Fibroblast of the aortic adventitia (primary cell): ENCODE measurements at regions not wholly inside any gene's neighbourhood (a gene's known extent, or its start where the extent isn't known, plus 50 kb on each side); places are given as distances from the start of the nearest gene placed in this dataset.

Experiments
- DNase-seq: peaks from one replicate; pipeline ENCODE4 v3.0.0-alpha.2; 2010; ENCODE audit warnings: low read depth
- H3K4me3 ChIP-seq: 2 replicates; pipeline ENCODE4 v1.5.1; 2011; ENCODE audit warnings: low read depth, mild to moderate bottlenecking, control low read depth, low read length, moderate library complexity
- TF ChIP-seq, protein P1 (sequence below): IDR thresholded peaks from 2 replicates; pipeline ENCODE4 v1.5.1; 2011; ENCODE audit warnings: mild to moderate bottlenecking, low read length, control low read depth, inconsistent platforms; ENCODE audit not compliant: insufficient read depth

DNA sequence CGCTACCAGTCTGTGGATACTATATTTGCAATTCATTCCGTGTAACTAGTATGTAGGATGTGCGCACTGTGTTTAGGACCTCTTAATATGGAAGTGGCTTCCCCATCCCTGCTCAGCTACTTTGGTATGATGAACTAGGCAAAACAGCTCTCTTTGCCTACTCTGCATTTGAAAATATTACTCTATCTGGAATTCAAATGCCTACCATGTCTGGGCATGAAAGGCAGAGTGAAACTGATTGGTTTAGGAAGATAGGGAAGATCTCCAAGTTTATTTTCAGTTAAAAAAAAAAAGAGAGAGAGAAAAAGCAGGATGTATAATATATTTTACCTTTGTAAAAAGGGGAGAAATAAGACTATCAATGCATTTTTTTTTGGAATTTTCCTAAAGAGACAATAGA lies 74.1 kb upstream of the ELL2 start:
- H3K4me3 ChIP-seq, result no peak overlapping the region
- DNase-seq, result no peak
- TF ChIP-seq, protein P1, sequence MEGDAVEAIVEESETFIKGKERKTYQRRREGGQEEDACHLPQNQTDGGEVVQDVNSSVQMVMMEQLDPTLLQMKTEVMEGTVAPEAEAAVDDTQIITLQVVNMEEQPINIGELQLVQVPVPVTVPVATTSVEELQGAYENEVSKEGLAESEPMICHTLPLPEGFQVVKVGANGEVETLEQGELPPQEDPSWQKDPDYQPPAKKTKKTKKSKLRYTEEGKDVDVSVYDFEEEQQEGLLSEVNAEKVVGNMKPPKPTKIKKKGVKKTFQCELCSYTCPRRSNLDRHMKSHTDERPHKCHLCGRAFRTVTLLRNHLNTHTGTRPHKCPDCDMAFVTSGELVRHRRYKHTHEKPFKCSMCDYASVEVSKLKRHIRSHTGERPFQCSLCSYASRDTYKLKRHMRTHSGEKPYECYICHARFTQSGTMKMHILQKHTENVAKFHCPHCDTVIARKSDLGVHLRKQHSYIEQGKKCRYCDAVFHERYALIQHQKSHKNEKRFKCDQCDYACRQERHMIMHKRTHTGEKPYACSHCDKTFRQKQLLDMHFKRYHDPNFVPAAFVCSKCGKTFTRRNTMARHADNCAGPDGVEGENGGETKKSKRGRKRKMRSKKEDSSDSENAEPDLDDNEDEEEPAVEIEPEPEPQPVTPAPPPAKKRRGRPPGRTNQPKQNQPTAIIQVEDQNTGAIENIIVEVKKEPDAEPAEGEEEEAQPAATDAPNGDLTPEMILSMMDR, result no peak

DNA sequence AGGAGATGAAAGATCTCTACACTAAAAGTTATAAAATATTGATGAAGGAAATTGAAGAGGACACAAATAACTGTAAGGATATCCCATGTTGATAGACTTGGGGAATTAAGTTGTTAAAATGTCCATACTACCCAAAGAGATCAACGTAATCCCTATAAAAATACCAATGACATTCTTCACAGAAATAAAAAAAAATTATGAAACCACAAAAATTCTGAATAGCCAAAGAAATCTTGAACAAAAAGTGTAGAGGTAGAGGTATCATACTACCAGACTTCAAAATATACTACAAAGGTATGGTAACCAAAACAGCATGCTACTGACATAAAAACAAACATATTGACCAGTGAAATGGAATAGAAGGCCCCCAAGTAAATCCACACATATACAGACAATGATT lies 71.5 kb upstream of the ELL2 start:
- TF ChIP-seq, protein P1, result no peak
- DNase-seq, result no peak
- H3K4me3 ChIP-seq, result no peak overlapping the region

DNA sequence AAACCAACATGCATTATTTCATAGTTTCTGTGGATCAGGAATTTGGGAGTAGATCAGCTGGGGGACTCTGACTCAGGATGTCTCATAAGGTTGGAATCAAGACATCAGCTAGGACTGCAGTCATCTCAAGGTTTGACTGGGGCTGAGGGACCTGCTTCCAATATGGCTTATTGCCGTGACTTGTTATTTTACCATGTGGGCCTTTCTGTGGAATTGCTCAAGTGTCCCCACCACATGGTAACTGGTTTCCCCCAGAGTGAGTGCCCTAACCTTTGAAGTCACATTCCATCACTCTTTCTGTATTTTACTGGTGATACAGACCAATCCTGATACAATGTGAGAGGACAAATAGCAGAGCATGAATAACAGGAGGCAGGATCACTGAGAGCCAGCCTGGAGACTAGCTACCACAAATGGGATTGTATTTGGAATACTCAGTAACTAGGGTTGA lies 70.2 kb upstream of the ELL2 start:
- TF ChIP-seq, protein P1, result no peak
- no peak overlapping the region for H3K4me3 ChIP-seq
- peak; percentile 59 for DNase-seq

DNA sequence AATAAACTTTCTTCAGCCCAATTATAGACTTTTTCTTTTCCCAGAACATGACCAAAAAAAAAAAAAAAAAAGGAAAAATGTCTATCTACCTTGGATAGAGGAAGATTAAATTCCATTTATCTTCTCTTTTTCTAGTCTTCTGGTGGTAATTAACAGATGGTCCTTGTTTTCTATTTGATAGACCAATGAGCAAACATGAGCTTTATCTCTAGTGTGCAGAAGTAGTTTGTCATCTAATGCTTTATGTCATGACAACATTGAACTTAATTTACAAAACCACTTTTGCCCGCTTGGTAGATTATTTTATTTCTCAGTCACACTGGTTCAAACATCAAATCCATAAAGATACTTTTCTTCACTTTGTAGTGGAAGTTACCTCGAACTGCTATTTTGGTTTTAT lies 69.5 kb upstream of the ELL2 start:
- DNase-seq, result no peak
- TF ChIP-seq, protein P1, result no peak
- no peak overlapping the region for H3K4me3 ChIP-seq

DNA sequence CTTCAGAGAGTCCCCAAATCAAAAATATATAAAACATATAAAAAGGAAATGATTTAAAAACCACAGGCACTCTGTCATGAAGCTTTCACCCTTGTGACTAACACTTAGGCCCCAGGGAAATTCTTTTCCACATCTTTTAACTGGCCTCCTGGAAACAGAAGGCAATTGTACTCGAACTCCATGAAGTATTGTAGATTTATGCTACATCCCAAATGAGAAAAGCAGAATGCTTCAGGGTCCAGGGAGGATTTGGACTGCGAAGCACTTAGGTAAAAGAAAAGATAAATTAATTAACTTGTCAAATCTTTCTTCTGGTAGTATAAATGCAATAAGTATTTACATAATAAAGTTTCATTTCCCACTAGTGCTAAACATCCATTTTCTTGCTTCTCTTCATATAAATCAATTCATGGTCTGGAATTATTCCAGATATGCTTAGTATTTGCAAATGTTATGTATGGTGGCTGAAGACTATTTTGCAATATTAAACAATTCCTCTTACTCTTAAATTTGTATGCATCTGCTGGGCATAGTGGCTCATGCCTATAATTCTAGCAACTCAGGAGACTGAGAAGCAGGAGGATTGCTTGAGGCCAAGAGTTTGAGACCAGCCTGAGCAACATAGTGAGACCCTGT lies 64.9 kb upstream of the ELL2 start:
- peak; percentile 62 for DNase-seq
- H3K4me3 ChIP-seq, result no peak overlapping the region
- TF ChIP-seq, protein P1, result no peak

DNA sequence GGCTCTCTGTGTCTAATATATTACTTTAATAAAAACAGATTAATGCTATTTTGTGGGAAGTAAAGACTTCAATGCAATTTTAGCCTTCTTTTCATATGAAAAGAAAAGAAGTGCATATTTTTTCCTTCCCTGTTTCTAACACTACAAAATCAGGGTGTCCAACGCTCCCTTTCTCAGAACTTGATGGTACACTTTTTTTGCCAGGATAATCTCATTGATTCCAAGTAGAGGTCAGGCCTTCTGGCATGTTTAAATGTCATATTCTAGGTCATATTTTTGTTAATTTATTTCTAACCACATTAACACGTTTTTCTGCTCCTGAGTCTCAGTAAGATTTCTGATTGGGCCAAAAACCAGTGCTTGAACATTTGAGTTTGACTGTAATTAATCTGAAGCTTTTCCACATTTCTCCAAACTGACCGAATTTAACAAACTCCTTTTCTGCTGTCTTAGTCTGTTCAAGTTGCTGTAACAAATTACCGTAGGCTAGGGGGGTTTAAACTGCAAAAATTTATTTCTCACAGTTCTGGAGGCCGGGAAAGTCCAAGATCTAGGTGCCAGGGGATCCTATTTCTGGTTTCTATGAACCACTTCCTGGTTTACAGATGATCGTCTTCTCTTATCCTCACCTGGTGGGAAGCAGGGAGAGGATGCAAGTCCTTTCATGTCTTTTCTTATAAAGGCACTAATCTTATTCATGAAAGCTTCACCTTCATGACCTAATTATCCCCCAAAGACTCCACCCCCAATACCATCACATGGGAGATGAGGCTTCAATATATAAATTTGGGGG lies 63.2 kb upstream of the ELL2 start:
- H3K4me3 ChIP-seq, result no peak overlapping the region
- no peak for DNase-seq
- TF ChIP-seq, protein P1, result no peak

DNA sequence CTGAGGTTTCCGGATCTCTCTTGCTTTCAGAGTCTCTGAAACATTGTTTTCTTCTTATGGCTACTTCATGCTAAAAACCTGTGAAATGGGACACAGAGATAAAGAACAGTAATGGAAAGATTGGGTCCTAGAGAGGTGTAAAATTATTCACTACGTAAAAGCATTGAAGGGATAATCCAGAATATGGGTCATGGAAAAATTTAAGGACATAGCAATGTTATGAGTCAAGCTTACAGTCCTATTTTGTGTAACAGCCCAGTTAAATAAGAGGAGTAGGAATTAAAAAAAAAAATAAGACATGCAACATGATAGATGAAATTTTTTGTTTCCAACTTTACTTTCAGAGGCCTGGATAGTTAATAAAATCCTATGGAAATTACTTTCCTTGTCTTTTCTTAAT lies 61.9 kb upstream of the ELL2 start:
- TF ChIP-seq, protein P1, result no peak
- peak; percentile 83 for DNase-seq
- no peak overlapping the region for H3K4me3 ChIP-seq
